AML-193 (cell line): ENCODE measurements at regions not wholly inside any gene's neighbourhood (a gene's known extent, or its start where the extent isn't known, plus 50 kb on each side); places are given as distances from the start of the nearest gene placed in this dataset.

Experiments used
- DNase-seq, 2 experiments: peaks; one replicate each; lab custom pipeline; 2025; lab: John Stamatoyannopoulos, UW

DNA sequence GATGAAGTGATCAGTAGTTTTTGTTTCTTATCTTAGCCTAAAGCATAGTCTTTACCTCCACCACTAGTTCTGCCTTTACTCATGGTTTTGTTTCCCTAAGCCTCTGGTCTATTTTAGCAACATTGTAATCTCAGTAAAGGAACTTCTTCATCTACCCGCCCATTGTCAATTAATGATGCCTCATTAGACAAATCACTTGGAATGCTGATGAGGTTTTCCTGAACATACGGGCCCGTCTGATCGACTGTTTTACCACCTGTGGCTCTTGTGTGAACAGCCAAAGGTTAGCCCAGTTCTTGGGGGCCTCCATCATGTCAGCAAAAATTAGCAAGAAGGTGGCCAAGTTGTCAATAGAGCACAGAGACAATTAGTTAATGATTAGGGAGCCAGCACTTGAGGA, 470.1 kb upstream of the ARRDC4 start:
- no peak for DNase-seq

DNA sequence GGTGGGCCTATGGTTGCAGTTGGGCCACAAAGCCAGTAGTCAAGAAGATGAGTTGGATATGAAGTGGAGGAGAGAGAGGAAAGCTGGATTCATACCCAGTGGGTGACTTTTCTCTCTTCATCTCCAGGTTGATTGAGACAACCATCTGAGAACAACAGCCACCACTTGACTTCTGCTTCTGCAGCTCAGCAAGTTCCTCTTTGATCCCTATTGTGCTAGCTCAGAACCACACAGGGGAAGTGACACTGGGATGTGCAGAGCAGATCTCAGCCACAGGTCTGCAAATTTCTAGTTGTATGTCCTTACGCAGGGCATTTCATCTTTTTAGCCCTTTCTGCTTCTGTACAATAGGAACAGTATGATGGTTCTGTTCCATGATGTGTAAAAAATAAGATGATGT, 459.2 kb upstream of the ARRDC4 start:
- peak; percentile 74 to 83 for DNase-seq

DNA sequence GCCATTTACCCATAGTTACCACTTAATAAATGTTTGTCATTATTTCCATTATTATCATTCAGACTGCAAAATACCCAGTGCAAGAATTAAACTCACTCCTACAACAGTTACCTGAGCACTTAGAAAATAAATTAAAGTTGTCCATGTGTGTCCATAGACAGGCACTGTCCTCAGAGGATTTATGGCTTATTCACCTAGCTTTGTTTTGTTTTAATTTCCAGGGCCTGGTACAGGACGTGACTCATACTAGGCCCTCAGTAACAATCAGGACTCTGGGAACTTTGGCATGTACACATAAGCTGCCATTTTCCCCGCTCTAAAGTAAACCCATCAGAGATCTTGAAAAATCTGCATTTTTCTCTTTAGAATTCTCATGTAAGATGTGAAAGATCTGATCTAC, 458.5 kb upstream of the ARRDC4 start:
- no peak for DNase-seq

DNA sequence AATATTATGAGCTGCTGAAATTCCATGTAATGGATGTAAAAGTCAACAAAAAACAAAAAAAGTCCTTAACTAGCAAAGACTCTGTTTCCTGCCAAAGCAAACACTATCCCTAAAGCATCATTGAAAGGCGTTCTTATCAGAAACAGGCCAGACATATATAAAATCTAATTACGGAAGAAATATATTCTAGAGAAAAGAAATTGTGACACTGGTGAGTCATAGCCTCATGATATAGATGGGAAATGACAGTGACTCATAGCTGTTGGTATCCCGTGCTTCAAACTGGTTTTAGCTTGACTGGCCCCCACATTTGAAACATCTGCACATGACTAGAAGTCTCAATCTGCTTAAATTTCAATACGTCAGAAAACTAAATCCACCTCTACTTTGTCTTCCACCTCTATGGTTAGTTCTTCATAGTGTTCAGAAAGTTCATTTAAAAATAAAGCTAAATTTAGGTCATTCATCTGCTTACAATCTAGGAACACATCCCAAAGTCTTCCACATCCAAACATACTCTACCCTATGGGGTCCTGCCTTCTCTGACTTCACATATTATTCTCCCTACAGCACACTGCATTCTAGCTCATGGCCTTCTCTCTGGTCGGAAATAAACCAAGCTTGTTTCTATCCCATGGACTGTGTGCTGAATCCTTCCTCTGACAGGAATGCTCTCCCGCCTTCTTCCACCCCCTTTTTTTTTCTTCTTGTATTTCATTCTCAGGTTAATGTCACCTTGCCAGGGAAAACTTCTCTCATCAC, 456.3 kb upstream of the ARRDC4 start:
- peak; percentile 46 to 48 for DNase-seq

GRCh38 chr15:97517737-97518136, 442.8 kb upstream of the ARRDC4 start:
- peak in 1 of 2 experiments; percentile 6 for DNase-seq

DNA sequence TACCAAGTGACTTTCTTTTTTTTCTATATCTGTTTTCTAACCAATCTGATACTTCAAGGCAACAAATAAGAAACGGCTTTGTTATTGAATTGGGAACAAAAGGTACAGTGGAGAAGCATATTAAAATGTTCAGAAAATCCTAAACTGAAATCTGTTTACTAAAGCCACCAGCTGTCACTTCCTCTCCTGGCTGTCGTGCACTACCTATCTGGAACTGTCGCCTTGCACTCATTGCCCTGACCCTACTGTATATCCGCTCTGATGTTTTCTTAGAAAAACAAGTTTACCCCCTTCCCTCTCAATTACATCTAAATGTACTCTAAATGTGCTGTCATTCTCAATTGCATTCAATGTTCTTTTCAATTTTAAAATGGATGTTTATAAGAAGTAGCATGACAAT, 439.8 kb upstream of the ARRDC4 start:
- no peak for DNase-seq

GRCh38 chr15:97521381-97522285, 438.9 kb upstream of the ARRDC4 start:
- no peak for DNase-seq

GRCh38 chr15:97522347-97522746, 438.2 kb upstream of the ARRDC4 start:
- no peak for DNase-seq

GRCh38 chr15:97525809-97526208, 434.7 kb upstream of the ARRDC4 start:
- DNase-seq, result no peak

DNA sequence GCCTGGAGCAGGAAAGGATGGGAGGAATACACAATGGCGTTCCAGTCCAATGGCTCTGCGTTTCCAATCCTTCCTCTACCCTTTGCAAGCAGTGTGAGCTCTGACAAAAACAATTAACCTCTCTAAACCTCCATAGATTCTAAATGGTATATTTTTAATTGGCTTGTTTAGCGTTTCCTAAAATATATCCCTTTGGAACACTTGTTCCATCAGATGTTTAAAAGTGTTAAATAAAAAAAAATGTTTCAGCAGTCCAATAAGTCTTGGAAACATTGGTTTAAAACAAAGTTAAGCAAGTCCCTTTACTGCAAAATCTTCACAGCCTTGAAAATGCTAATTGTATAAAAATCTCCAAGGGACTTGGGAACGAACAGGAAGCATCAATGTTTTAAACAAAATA, 432.3 kb upstream of the ARRDC4 start:
- DNase-seq, result no peak

DNA sequence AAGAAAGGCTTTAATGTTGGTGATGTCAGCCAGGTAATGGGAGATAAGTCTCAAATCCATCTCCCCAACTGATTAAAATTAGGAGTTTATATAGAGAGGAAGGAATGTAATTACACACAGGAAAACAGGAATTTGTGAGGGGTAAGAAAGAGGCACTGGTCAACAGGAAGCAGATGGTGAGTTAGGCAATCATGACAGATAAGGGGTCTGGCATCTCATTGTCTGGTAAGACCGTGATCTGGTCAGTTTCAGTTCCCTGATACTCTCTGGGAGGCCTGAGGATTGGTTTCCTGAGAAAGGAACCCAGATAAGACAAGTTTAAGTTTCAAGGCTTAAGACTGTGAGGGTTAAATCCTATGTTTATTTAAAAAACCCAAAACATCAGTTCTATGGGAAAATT, 414.7 kb upstream of the ARRDC4 start:
- no peak for DNase-seq

GRCh38 chr15:97547381-97547780, 413.1 kb upstream of the ARRDC4 start:
- peak in 1 of 2 experiments; percentile 9 for DNase-seq

GRCh38 chr15:97561529-97561928, 399.0 kb upstream of the ARRDC4 start:
- no peak for DNase-seq

DNA sequence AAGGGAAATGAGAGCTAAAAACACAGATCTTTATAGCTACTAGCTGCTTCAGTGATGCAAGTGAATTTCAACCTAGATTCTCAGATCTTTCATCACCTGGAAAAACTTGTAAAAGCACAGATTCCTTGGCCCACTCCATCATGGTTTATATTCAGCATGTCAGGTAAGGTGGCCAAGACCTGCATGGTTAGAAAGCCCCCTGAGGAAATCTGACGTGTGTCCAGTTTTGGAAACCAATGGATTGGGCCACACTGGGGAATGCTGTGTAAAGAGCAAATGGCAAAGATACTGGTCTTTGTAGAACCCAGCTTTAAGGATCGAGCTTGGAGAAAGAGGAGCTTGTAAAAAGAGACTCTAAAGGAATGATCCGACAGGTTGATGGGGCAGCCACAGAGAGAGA, 397.0 kb upstream of the ARRDC4 start:
- no peak for DNase-seq

GRCh38 chr15:97566961-97567360, 393.5 kb upstream of the ARRDC4 start:
- DNase-seq, result no peak

- no peak for DNase-seq
These were observed 393.1 kb upstream of the ARRDC4 start for GRCh38 chr15:97567411-97567810.

GRCh38 chr15:97576929-97577645, 383.4 kb upstream of the ARRDC4 start:
- DNase-seq, result no peak

DNA sequence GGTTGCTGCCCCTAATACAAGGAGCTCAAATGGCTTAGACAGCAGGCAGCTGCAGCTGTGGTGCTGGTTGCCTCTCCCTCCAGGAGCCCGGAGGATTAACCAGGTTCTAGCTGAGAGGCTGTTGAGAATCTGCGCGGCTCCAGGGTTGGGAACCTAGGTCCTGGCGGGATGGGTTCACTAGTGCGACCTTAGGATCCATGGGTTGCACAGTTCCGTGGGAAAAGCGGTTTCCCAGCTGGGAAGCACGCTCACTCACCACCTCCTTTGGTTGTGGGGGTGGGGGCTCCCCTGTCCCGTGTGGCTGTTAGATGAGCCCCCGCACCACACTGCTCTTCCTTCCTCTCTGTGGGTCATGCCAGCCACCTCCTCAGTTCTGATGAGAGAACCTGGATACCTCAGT, 375.1 kb upstream of the ARRDC4 start:
- no peak for DNase-seq

DNA sequence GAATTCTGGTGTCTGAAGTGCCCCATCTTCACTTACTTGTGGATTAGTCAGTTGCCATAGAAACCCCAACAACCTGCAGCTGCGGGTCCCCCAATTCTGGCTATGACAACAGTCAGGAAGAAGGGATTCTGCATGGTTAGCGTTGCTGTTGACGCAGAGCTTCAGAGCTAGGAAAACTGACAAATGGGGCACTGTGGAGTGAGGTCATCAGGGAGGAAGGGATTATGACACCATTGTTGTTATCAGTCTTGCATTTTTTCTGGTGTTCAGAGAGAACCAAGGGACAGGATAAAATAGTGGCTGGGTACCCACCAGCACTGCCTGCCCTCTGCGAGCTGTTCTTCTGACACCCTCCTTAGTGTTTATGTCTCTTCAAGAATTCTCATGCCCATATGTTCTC, 367.7 kb upstream of the ARRDC4 start:
- no peak for DNase-seq

DNA sequence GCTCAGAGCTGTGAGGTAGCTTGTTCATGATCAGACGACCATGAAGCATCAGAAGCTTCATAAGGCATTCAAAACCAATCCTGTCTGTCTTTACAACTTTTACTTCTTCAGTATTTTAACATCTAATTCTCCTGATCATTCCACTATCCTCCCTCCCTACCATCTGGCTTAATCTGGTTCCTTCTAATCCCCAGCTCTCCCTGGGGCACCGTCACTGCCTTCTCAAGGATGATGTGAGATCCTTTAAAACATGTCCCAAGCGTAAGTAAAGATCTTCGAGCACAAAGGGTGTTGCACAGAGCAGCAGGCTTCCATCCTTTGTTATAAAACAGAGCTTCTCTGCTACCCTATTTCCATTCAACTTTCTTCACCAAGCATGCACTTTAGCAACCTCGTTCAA, 362.7 kb upstream of the ARRDC4 start:
- no peak for DNase-seq

- no peak for DNase-seq
These were observed 362.1 kb upstream of the ARRDC4 start for GRCh38 chr15:97598353-97598798.

GRCh38 chr15:97600190-97600589, 360.3 kb upstream of the ARRDC4 start:
- no peak for DNase-seq

DNA sequence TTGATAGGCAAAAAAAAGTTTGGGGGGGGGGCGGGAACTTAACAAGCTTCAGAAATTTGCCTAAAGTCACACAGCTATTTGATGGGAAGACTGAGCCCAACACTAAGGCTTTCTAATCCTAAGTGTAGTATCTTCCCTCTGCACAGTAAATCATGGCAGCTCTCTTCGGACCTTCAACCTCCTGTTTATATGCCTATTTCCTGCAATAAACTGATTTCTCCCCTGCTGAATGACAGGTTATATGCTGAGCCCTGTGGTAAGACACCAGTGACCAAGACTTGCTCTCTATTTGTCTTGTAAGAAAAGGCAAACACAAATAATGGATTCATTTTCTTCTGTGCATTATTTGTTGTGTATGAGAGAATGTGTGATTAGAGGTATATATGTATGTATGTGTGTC, 355.8 kb upstream of the ARRDC4 start:
- DNase-seq, result no peak
